NCI-H526 treated with DMSO at 0.1 percent for 48 hours (cell line): ENCODE measurements at regions not wholly inside any gene's neighbourhood (a gene's known extent, or its start where the extent isn't known, plus 50 kb on each side); places are given as distances from the start of the nearest gene placed in this dataset.
A peak's percentile ranks its signal among the peaks of the same experiment; 100 is the strongest.

Source experiments
- DNase-seq: peaks from one replicate; lab custom pipeline; 2025; lab: John Stamatoyannopoulos, UW

GRCh38 chr12:132439333-132439904, 50.5 kb upstream of the FBRSL1 start:
- no peak for DNase-seq

GRCh38 chr12:132438726-132439125, 51.2 kb upstream of the FBRSL1 start:
- DNase-seq = no peak

DNA sequence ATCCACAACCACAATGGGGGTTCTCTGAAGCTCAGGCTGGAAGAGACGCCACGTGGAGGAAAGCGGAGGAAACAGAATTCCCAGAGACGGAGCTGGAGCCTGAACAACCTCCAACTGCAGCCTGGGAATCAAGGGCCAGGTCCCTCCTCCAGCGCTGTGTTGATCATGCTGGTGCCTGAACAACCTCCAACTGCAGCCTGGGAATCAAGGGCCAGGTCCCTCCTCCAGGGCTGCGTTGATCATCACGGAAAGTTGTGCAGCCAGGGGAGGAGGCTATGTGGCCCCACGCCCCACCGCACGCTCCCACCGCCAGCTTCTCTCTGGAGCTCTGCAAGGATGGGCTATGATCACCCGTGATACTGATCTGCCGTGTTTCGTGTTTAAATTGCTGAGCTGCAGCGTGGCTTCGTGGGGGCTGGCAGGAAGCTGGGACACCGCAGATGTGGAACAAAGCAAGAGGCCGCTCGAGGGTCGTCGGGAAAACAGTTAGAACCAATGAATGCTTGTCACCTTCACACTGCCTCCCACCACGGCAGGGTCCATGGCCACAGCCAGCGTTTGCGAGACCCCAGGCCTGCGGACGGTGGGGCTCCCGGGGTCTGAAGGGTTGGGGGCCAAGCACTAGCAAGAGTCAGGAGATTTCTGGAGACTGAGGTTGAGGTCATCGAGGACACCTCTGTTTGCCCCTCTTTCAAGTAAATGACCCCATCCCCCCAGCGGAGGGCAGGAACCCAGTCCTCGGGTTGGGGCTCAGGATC, 51.8 kb upstream of the FBRSL1 start:
- no peak for DNase-seq

- no peak for DNase-seq
Observed at GRCh38 chr12:132437252-132437932, 52.6 kb upstream of the FBRSL1 start.

- no peak for DNase-seq
Observed at GRCh38 chr12:132436791-132437251, 53.1 kb upstream of the FBRSL1 start.

GRCh38 chr12:132435486-132436187, 54.3 kb upstream of the FBRSL1 start:
- DNase-seq = no peak

GRCh38 chr12:132433641-132434395, 56.1 kb upstream of the FBRSL1 start:
- DNase-seq = no peak

- DNase-seq = no peak
Observed at GRCh38 chr12:132432721-132433577, 57.0 kb upstream of the FBRSL1 start.

DNA sequence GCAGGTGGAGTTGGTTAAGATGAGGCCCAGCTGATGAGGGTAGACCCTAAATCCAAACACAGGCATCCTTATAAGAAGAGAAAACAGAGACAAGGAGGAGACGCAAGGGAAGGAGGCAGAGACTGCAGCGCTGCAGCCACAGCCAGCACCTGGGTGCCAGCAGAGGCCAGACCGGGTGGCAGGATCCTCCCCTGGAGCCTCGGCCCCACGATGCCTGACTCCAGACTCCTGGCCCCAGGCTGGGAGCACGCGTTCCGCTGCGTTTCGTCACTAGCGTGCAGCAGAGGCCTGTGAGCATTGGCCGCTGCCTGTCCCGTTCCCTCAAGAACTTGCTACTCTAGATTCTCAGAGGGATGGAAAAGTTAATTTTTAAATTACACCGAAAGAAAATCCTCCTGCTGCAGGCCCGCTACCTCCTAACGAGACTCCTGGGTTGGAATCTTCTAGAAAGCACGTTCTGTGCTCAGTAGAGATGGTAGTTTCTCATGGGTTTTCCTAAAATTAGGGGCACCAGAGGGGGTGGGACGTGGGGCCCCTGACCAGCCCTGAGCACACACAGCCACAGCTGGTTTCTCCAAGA, 57.7 kb upstream of the FBRSL1 start:
- no peak for DNase-seq

GRCh38 chr12:132430838-132431774, 58.8 kb upstream of the FBRSL1 start:
- DNase-seq = no peak

- peak; percentile 80 for DNase-seq
Observed at GRCh38 chr12:132429946-132430643, 59.9 kb upstream of the FBRSL1 start.

DNA sequence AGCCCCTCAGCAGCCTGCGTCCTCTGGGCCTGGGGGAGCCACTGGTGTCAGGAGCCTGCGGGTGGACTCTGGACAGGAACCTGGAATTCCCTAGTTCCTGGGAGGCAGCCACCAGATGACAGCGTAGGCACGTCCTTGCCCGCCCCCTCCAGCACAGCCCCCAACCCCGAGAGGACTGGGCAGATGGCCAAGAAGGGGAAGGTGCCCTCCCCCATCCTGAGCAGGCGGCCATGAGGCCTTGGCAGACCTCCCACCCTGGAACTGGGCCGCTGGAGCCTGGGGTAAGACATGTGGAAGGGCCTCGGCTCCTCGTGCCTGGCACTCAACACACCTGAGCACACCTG, 60.4 kb upstream of the FBRSL1 start:
- no peak for DNase-seq

- no peak for DNase-seq
Observed at GRCh38 chr12:132428936-132429601, 60.9 kb upstream of the FBRSL1 start.

GRCh38 chr12:132427999-132428935, 61.7 kb upstream of the FBRSL1 start:
- no peak for DNase-seq

GRCh38 chr12:132427174-132427768, 62.7 kb upstream of the FBRSL1 start:
- no peak for DNase-seq

DNA sequence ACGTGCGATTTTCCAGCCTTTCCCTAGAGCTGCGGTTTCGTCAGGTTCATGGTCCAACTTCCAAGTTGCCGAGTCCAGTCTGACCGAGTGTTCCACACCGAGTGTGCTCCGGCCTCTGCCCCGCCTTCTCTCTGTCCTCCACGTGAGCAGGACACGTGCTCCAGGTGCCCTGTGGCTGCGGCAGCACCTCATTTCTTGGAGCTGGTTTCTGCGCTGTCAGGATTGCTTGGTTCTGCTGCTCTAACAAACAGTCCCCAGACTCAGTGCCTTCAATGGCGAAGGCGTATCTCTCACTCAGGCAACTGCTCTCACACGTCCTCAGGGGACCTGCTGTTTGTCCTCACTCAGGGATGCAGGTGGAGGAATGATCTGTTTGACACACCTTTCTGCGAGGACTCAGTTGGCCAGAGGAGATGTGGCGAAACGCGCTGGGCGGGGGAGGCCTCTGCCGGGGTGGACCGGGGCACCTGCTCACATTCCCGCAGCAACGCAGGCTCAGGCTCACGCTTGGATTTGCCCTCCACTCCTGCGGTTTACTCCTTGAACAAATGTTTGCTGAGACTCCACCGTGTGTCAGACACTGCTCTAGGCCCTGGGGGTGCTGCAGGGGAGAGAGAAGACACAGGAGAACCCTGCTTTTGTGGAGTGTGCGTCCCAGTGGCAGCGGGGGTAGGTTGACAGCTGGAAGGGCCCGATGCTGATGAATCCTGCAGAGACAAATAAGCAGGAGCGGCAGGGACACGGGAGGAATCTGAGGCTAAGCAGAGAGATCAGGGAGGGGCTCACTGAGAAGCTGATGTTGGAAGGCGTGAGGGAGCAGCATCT, 63.4 kb upstream of the FBRSL1 start:
- DNase-seq = no peak
